Common myeloid progenitor, CD34-positive (primary cell): ENCODE measurements at regions not wholly inside any gene's neighbourhood (a gene's known extent, or its start where the extent isn't known, plus 50 kb on each side); places are given as distances from the start of the nearest gene placed in this dataset.

Source experiments
- CTCF ChIA-PET: fragments of 350-600 bp; sonication (Branson Sonifier 250); formaldehyde crosslinking; loops from one replicate; lab custom pipeline; 2021; ENCODE audit warnings: antibody characterized with exemption; lab: Charles Lee
- POLR2A ChIA-PET: fragments of 350-600 bp; sonication (Branson Sonifier 250); formaldehyde crosslinking; loops from one replicate; lab custom pipeline; 2021; ENCODE audit warnings: antibody characterized with exemption; lab: Charles Lee
- DNase-seq, 3 donors: peaks; one replicate each; pipeline versions ENCODE4 v3.0.0 to v3.0.0-alpha.2; 2013
- H3K27ac ChIP-seq, 2 experiments: 1 replicate in 1 of 2; 2 replicates in 1 of 2; pipeline ENCODE4 v1.7.0; 2013; ENCODE audit warnings: inconsistent platforms in 2 of 2, low read length in 2 of 2, mild to moderate bottlenecking in 2 of 2, low read depth in 1 of 2, moderate library complexity in 1 of 2; ENCODE audit not compliant: severe bottlenecking in 2 of 2, insufficient read depth in 1 of 2, poor library complexity in 1 of 2
- H3K27me3 ChIP-seq, 5 experiments: replicated peaks in 2 of 5; 1 replicate in 3 of 5; 2 replicates in 2 of 5; pipeline versions ENCODE4 v1.6.1 to v1.7.0; 2013; ENCODE audit warnings: low read length in 4 of 5, mild to moderate bottlenecking in 2 of 5, moderate library complexity in 2 of 5, inconsistent platforms in 1 of 5; ENCODE audit not compliant: insufficient read depth in 5 of 5, control insufficient read depth in 4 of 5
- H3K36me3 ChIP-seq, 4 experiments: 1 replicate in 2 of 4; 2 replicates in 2 of 4; pipeline versions ENCODE4 v1.6.1 to v1.7.0; 2013; ENCODE audit warnings: low read length in 3 of 4, control low read depth in 1 of 4, mild to moderate bottlenecking in 1 of 4; ENCODE audit not compliant: control insufficient read depth in 4 of 4, insufficient read depth in 4 of 4
- H3K4me1 ChIP-seq, 4 experiments: 1 replicate in 3 of 4; 2 replicates in 1 of 4; pipeline versions ENCODE4 v1.6.1 to v1.7.1; 2013; ENCODE audit warnings: low read length in 3 of 4, mild to moderate bottlenecking in 3 of 4, control low read depth in 1 of 4, inconsistent platforms in 1 of 4, moderate library complexity in 1 of 4; ENCODE audit not compliant: control insufficient read depth in 4 of 4, insufficient read depth in 4 of 4; ENCODE audit errors: control extremely low read depth in 1 of 4
- H3K4me3 ChIP-seq, 7 experiments: 1 replicate in 4 of 7; 2 replicates in 3 of 7; pipeline versions ENCODE4 v1.5.1 to v1.7.0; 2013; ENCODE audit warnings: mild to moderate bottlenecking in 7 of 7, low read length in 6 of 7, moderate library complexity in 6 of 7, inconsistent platforms in 2 of 7, low read depth in 2 of 7, control low read depth in 1 of 7; ENCODE audit not compliant: insufficient read depth in 4 of 7, control insufficient read depth in 1 of 7; ENCODE audit errors: extremely low read depth in 1 of 7
- H3K9me3 ChIP-seq, 5 experiments: 1 replicate in 4 of 5; 2 replicates in 1 of 5; pipeline versions ENCODE4 v1.6.1 to v1.7.1; 2013; ENCODE audit warnings: low read length in 4 of 5, mild to moderate bottlenecking in 2 of 5, inconsistent platforms in 1 of 5, low read depth in 1 of 5, moderate library complexity in 1 of 5; ENCODE audit not compliant: control insufficient read depth in 4 of 5, insufficient read depth in 2 of 5; ENCODE audit errors: control extremely low read depth in 1 of 5
- WGBS: methylation state at CpG from one replicate; pipeline ENCODE4 v1.1.5; 2013; ENCODE audit not compliant: insufficient coverage; 5-methylcytosine and 5-hydroxymethylcytosine counted together

DNA sequence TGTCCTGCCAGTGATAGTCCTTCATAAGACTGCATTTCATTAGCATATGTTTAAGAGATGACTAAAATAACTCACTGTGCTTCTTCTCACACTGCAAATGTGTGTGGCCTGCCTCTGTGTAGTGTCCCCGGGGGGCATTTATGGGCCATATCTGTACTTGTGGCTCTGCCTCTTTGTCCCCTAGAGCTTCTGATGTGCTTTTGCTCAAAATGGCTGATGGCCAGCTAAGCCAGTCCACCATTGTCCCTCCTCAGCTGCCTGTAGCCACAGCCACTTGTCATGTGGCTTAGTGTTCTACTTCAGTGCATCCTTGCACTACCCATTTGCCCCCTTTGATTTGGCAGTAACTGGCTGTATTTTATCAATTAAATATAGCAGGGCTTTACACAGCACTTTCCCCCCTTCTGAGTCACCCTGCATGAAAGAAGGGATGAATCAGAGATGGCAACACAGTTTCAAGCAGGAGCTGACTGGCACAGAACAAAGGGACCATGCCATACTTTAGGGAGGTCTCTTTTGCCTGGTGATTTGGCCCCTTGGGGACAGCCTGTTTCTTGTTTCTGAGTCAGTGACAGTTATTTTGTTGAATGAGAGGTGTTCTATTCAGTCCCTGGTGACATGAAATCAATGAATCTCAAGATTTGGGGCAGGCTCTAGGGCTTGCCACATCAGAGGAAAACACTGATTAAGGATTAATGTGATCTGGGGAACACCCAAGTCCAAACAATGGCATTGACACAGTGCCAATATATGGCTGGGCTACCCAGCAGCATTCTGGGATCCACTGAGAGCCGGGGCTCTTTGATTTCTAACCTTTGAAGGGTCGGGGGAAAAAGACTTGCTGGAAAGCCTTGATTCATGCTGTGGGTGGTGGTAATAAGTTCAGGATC is 245.5 kb downstream of the SMARCA2 start:
- ChIA-PET POLR2A (no interaction called here), CTCF (no interaction called here)
- Histone ChIP-seq H3K36me3 (no peaks in the 10 kb centered on the region), H3K27ac (no peak overlapping the region), H3K4me3 (no peak overlapping the region), H3K27me3 (peaks cover 0 to 2% (median 0%) of the 10 kb centered on the region in 5 experiments), H3K9me3 (peaks cover 0 to 2% (median 0%) of the 10 kb centered on the region in 5 experiments), H3K4me1 (peaks cover 0 to 3% (median 0%) of the 10 kb centered on the region in 4 experiments)
- DNase-seq: no peak
- 100% methylated on average over 2 of the region's 3 CpGs for WGBS

- ChIA-PET POLR2A (no interaction called here), CTCF (no interaction called here)
- peaks cover 0 to 2% (median 0%) of the 10 kb centered on the region in 5 experiments for H3K27me3 ChIP-seq
- no peaks in the 10 kb centered on the region for H3K36me3 ChIP-seq
- 100% methylated on average over 1 of the region's 4 CpGs for WGBS
- no peak overlapping the region for H3K4me3 ChIP-seq
- H3K9me3 ChIP-seq: peaks cover 0 to 2% (median 0%) of the 10 kb centered on the region in 5 experiments
- H3K4me1 ChIP-seq: peaks cover 0 to 3% (median 0%) of the 10 kb centered on the region in 4 experiments
- no peak overlapping the region for H3K27ac ChIP-seq
- no peak for DNase-seq
These were observed 246.4 kb downstream of the SMARCA2 start for GRCh38 chr9:2261421-2262103.

GRCh38 chr9:2262386-2263071 is 247.4 kb downstream of the SMARCA2 start:
- H3K4me1 ChIP-seq: peaks cover 0 to 3% (median 0%) of the 10 kb centered on the region in 4 experiments
- CTCF ChIA-PET: no interaction called here
- WGBS: 100% methylated on average over 1 of the region's 4 CpGs
- DNase-seq: no peak
- H3K36me3 ChIP-seq: no peaks in the 10 kb centered on the region
- H3K4me3 ChIP-seq: no peak overlapping the region
- peaks cover 0 to 2% (median 0%) of the 10 kb centered on the region in 5 experiments for H3K27me3 ChIP-seq
- peaks cover 0 to 2% (median 0%) of the 10 kb centered on the region in 5 experiments for H3K9me3 ChIP-seq
- POLR2A ChIA-PET: interaction anchor here (0.6 kb wide), 1 partner anchor 9 kb away, joined by 4 read pairs; no protein-coding TSS in a partner anchor
- H3K27ac ChIP-seq: no peak overlapping the region

DNA sequence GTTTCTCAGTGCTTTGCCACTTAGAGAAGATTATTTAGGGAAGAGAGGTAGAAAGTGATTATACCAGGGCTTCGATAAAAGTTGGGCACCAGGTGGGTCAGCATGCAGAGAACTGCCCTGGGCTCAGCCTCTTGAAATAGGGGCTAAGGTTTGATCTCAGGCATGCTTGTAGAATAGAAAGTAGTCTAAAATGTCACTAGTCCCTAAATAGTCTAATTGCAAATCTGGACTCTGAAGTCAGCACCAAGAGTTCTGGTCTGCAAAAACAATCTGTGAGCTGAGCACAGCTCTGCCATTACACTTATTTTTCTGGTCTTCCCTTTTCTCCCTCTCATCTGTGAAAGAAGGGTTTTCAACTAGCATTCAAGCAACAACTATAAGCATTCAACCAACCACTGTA is 248.0 kb downstream of the SMARCA2 start:
- ChIA-PET POLR2A (no interaction called here), CTCF (no interaction called here)
- H3K9me3 ChIP-seq: peaks cover 0 to 2% (median 0%) of the 10 kb centered on the region in 5 experiments
- H3K27me3 ChIP-seq: peaks cover 0 to 2% (median 0%) of the 10 kb centered on the region in 5 experiments
- WGBS: 100% methylated on average over 1 of the region's 1 CpG
- H3K36me3 ChIP-seq: no peaks in the 10 kb centered on the region
- H3K4me3 ChIP-seq: no peak overlapping the region
- H3K4me1 ChIP-seq: peaks cover 0 to 3% (median 0%) of the 10 kb centered on the region in 4 experiments
- H3K27ac ChIP-seq: no peak overlapping the region
- DNase-seq: no peak

DNA sequence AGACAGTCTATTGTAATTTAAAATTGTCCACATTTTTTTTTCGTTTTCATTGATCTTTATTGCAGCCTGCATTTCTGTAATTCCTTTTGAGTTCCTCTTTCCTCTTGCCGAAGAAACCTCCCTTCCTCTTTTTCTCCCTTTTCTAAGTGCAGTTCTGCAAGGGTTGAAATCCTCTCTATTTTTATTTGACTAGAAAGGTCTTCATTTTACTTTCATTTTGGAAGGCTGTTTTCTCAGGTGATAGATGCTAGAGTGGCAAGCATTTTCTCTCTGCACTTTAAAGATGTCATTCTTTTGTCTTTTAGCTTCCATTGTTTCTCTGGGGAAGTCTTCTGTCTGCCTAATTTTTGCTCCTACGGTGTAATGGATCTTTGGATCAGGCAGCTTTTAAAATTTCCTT is 248.5 kb downstream of the SMARCA2 start:
- Histone ChIP-seq H3K4me3 (peak overlapping the region in 2 of 7 experiments; percentile 19 to 28), H3K27ac (no peak overlapping the region), H3K36me3 (no peaks in the 10 kb centered on the region), H3K27me3 (peaks cover 0 to under 1% (median 0%) of the 10 kb centered on the region in 5 experiments), H3K4me1 (peaks cover 0 to 3% (median 0%) of the 10 kb centered on the region in 4 experiments), H3K9me3 (peaks cover 0 to 2% (median 0%) of the 10 kb centered on the region in 5 experiments)
- CTCF ChIA-PET: no interaction called here
- DNase-seq: peak; percentile 11 to 67 (median 59)
- 38% methylated on average over 3 of the region's 3 CpGs for WGBS
- POLR2A ChIA-PET: no interaction called here

DNA sequence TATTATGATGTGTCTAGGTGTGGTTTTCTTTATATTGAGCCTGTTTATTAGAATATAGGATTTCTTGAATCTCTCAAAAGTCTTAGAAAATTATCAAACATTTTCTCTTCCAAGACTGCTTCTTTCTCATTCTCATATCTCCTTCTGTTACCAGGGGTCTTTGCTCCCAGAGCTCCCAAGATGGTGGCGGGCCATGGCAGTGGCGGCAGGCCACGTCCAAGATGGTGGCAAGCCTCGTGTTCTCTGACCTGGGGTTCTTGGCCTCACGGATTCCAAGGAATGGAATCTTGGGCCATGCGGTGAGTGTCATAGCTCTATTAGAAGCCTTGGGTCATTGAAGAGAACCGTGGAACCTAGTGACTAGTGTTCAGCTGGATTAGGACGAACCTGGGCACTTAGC is 248.9 kb downstream of the SMARCA2 start:
- ChIA-PET POLR2A (no interaction called here), CTCF (no interaction called here)
- whole genome bisulfite sequencing: 100% methylated on average over 8 of the region's 8 CpGs
- no peak overlapping the region for H3K4me3 ChIP-seq
- no peaks in the 10 kb centered on the region for H3K36me3 ChIP-seq
- no peaks in the 10 kb centered on the region for H3K27me3 ChIP-seq
- H3K9me3 ChIP-seq: peaks cover 0 to 2% (median 0%) of the 10 kb centered on the region in 5 experiments
- H3K27ac ChIP-seq: no peak overlapping the region
- DNase-seq: no peak
- H3K4me1 ChIP-seq: peaks cover 0 to 3% (median 0%) of the 10 kb centered on the region in 4 experiments
